Hepatocyte (in vitro differentiated cells): ENCODE measurements at regions not wholly inside any gene's neighbourhood (a gene's known extent, or its start where the extent isn't known, plus 50 kb on each side); places are given as distances from the start of the nearest gene placed in this dataset.

Experiments
- DNase-seq: peaks from one replicate; pipeline ENCODE4 v3.0.0-alpha.2; 2016; ENCODE audit warnings: low spot score
- H2AFZ ChIP-seq: fragments of 200-600 bp; sonication (generic); 2 replicates; pipeline ENCODE4 v1.6.0; 2016; ENCODE audit warnings: antibody characterized with exemption, mild to moderate bottlenecking
- H3K27ac ChIP-seq: fragments of 200-600 bp; sonication (generic); 2 replicates; pipeline ENCODE4 v1.5.1; 2016; ENCODE audit warnings: mild to moderate bottlenecking
- H3K27me3 ChIP-seq: fragments of 200-600 bp; sonication (generic); 2 replicates; pipeline ENCODE4 v1.6.1; 2016
- H3K36me3 ChIP-seq: fragments of 200-600 bp; sonication (generic); replicated peaks from 2 replicates; pipeline ENCODE4 v1.5.1; 2016; ENCODE audit warnings: low read depth; ENCODE audit not compliant: insufficient read depth
- H3K4me1 ChIP-seq: fragments of 200-600 bp; sonication (generic); 2 replicates; pipeline ENCODE4 v1.5.1; 2016; ENCODE audit warnings: mild to moderate bottlenecking, moderate library complexity; ENCODE audit not compliant: insufficient read depth
- H3K4me2 ChIP-seq: fragments of 200-600 bp; sonication (generic); 2 replicates; pipeline ENCODE4 v1.6.0; 2016
- H3K4me3 ChIP-seq: fragments of 200-600 bp; sonication (generic); 2 replicates; pipeline ENCODE4 v1.5.1; 2016; ENCODE audit warnings: mild to moderate bottlenecking
- H3K79me2 ChIP-seq: fragments of 200-600 bp; sonication (generic); 2 replicates; pipeline ENCODE4 v1.6.0; 2017; ENCODE audit warnings: mild to moderate bottlenecking
- H3K9me2 ChIP-seq: fragments of 200-600 bp; sonication (generic); replicated peaks from 2 replicates; pipeline ENCODE4 v1.6.0; 2017; ENCODE audit warnings: mild to moderate bottlenecking; ENCODE audit not compliant: insufficient read depth
- H3K9me3 ChIP-seq: fragments of 200-600 bp; sonication (generic); 2 replicates; pipeline ENCODE4 v1.5.1; 2016; ENCODE audit warnings: low read depth, mild to moderate bottlenecking
- H4K20me1 ChIP-seq: fragments of 200-600 bp; sonication (generic); 2 replicates; pipeline ENCODE4 v1.6.0; 2016; ENCODE audit warnings: mild to moderate bottlenecking; ENCODE audit not compliant: insufficient read depth, poor library complexity, severe bottlenecking
- CTCF ChIP-seq: fragments of 200-600 bp; sonication (generic); IDR thresholded peaks from 2 replicates; pipeline ENCODE4 v1.5.1; 2016; ENCODE audit warnings: antibody characterized with exemption, mild to moderate bottlenecking; ENCODE audit not compliant: poor library complexity
- EZH2 ChIP-seq: fragments of 200-600 bp; sonication (generic); IDR thresholded peaks from 2 replicates; pipeline ENCODE4 v1.6.1; 2016; ENCODE audit warnings: antibody characterized with exemption, mild to moderate bottlenecking, borderline replicate concordance
- EZH2phosphoT487 ChIP-seq: fragments of 200-600 bp; sonication (generic); IDR thresholded peaks from one replicate; pipeline ENCODE4 v1.6.1; 2018; ENCODE audit warnings: antibody characterized with exemption, mild to moderate bottlenecking, low read depth, moderate library complexity; ENCODE audit not compliant: unreplicated experiment, severe bottlenecking
- WGBS: methylation state at CpG from one replicate; pipeline ENCODE4 v1.1.6; 2016; ENCODE audit warnings: low lambda C conversion rate; ENCODE audit errors: missing lambda C conversion rate; 5-methylcytosine and 5-hydroxymethylcytosine counted together

GRCh38 chr11:130728185-130729180 lies 187.8 kb downstream of the SNX19 start:
- DNase-seq = no peak
- Histone ChIP-seq H3K27me3 (no peaks in the 10 kb centered on the region), H3K4me3 (no peak overlapping the region), H2AFZ (no peak overlapping the region), H3K36me3 (no peaks in the 10 kb centered on the region), H3K4me1 (no peaks in the 10 kb centered on the region), H3K4me2 (no peak overlapping the region), H4K20me1 (no peaks in the 10 kb centered on the region), H3K9me3 (no peaks in the 10 kb centered on the region), H3K27ac (no peak overlapping the region), H3K79me2 (no peaks in the 10 kb centered on the region), H3K9me2 (no peaks in the 10 kb centered on the region)
- WGBS = 88% methylated on average over 8 of the region's 8 CpGs
- no peak for TF ChIP-seq CTCF
- no peak for TF ChIP-seq EZH2phosphoT487
- TF ChIP-seq EZH2 = no peak

GRCh38 chr11:130729193-130729592 lies 187.1 kb downstream of the SNX19 start:
- Histone ChIP-seq H2AFZ (no peak overlapping the region), H3K4me1 (no peaks in the 10 kb centered on the region), H3K27me3 (no peaks in the 10 kb centered on the region), H4K20me1 (no peaks in the 10 kb centered on the region), H3K36me3 (no peaks in the 10 kb centered on the region), H3K9me2 (no peaks in the 10 kb centered on the region), H3K79me2 (no peaks in the 10 kb centered on the region), H3K9me3 (no peaks in the 10 kb centered on the region), H3K27ac (no peak overlapping the region), H3K4me2 (no peak overlapping the region), H3K4me3 (no peak overlapping the region)
- no peak for DNase-seq
- no peak for TF ChIP-seq EZH2phosphoT487
- no peak for TF ChIP-seq EZH2
- TF ChIP-seq CTCF = no peak

- Histone ChIP-seq H3K36me3 (no peaks in the 10 kb centered on the region), H3K4me2 (no peak overlapping the region), H3K79me2 (no peaks in the 10 kb centered on the region), H2AFZ (no peak overlapping the region), H3K9me2 (no peaks in the 10 kb centered on the region), H3K27ac (no peak overlapping the region), H3K9me3 (no peaks in the 10 kb centered on the region), H4K20me1 (no peaks in the 10 kb centered on the region), H3K27me3 (no peaks in the 10 kb centered on the region), H3K4me1 (no peaks in the 10 kb centered on the region), H3K4me3 (no peak overlapping the region)
- WGBS = 94% methylated on average over 4 of the region's 4 CpGs
- no peak for TF ChIP-seq EZH2
- TF ChIP-seq EZH2phosphoT487 = no peak
- no peak for TF ChIP-seq CTCF
- no peak for DNase-seq
Observed at GRCh38 chr11:130729678-130730300, 186.5 kb downstream of the SNX19 start.
